Panc1 (cell line): ENCODE measurements at regions not wholly inside any gene's neighbourhood (a gene's known extent, or its start where the extent isn't known, plus 50 kb on each side); places are given as distances from the start of the nearest gene placed in this dataset.

Experiments used
- ATAC-seq: fragments of 200-7000 bp; cut with Tn5 transposase; 2 replicates; pipeline ENCODE4 v1.9.1; 2020; ENCODE audit warnings: mild to moderate bottlenecking, moderate library complexity
- BruUV-seq: library from RNA; stranded (reverse); fragments of 400-500 nt; replicated peaks from 2 replicates; lab custom pipeline; 2021; lab: Mats Ljungman, UMichigan
- CTCF ChIA-PET: fragments of 300-600 bp; sonication (Branson Sonifier 250); formaldehyde crosslinking; loops from one replicate; lab custom pipeline; 2022; ENCODE audit warnings: antibody characterized with exemption; lab: Charles Lee
- POLR2A ChIA-PET: fragments of 300-600 bp; sonication (Branson Sonifier 250); formaldehyde crosslinking; loops from one replicate; lab custom pipeline; 2022; ENCODE audit warnings: antibody characterized with exemption; lab: Charles Lee
- DNase-seq: peaks from one replicate; pipeline ENCODE4 v3.0.0-alpha.2; 2010; ENCODE audit warnings: low read depth, low spot score
- H3K27ac ChIP-seq: 2 replicates; pipeline ENCODE4 v1.5.1; 2011; ENCODE audit warnings: mild to moderate bottlenecking, low read length, inconsistent platforms
- H3K27me3 ChIP-seq: fragments of 200-500 bp; sonication (Bioruptor generic); 2 replicates; pipeline ENCODE4 v1.6.0; 2014; ENCODE audit warnings: low read length, inconsistent platforms; ENCODE audit not compliant: control insufficient read depth, insufficient read depth
- H3K36me3 ChIP-seq: fragments of 200-500 bp; sonication (Bioruptor generic); 2 replicates; pipeline ENCODE4 v1.5.1; 2014; ENCODE audit warnings: inconsistent platforms, mild to moderate bottlenecking, low read length, moderate library complexity; ENCODE audit not compliant: control insufficient read depth, insufficient read depth
- H3K4me1 ChIP-seq: 2 replicates; pipeline ENCODE4 v1.5.1; 2011; ENCODE audit warnings: inconsistent platforms, mild to moderate bottlenecking, low read length, moderate library complexity; ENCODE audit not compliant: control insufficient read depth, insufficient read depth
- H3K4me3 ChIP-seq, 2 experiments: 2 replicates each; pipeline ENCODE4 v1.5.1; 2011 to 2012; ENCODE audit warnings: low read depth in 2 of 2, low read length in 2 of 2, mild to moderate bottlenecking in 2 of 2, inconsistent platforms in 1 of 2, moderate library complexity in 1 of 2
- H3K9me3 ChIP-seq: fragments of 200-500 bp; sonication (Bioruptor generic); 2 replicates; pipeline ENCODE4 v1.5.1; 2014; ENCODE audit warnings: low read depth, mild to moderate bottlenecking, inconsistent platforms, low read length, moderate library complexity; ENCODE audit not compliant: control insufficient read depth, insufficient read depth
- CTCF ChIP-seq: fragments of 450-650 bp; IDR thresholded peaks from 2 replicates; pipeline ENCODE4 v1.5.1; 2017; ENCODE audit warnings: mild to moderate bottlenecking
- POLR2AphosphoS5 ChIP-seq: IDR thresholded peaks from 2 replicates; pipeline ENCODE4 v1.6.1; 2012; ENCODE audit warnings: mild to moderate bottlenecking, low read depth, low read length, moderate library complexity
- REST ChIP-seq, 2 experiments: IDR thresholded peaks; 2 replicates each; pipeline ENCODE4 v1.6.1; 2011 to 2012; ENCODE audit warnings: low read depth in 2 of 2, control low read depth in 1 of 2, low read length in 1 of 2, mild to moderate bottlenecking in 1 of 2, moderate library complexity in 1 of 2; ENCODE audit not compliant: insufficient read depth in 1 of 2
- SIN3A ChIP-seq: IDR thresholded peaks from 2 replicates; pipeline ENCODE4 v1.6.1; 2012; ENCODE audit warnings: low read depth, mild to moderate bottlenecking, low read length, moderate library complexity, borderline replicate concordance; ENCODE audit not compliant: insufficient read depth
- TCF7L2 ChIP-seq: IDR thresholded peaks from 2 replicates; pipeline ENCODE4 v1.6.1; 2011; ENCODE audit warnings: mild to moderate bottlenecking, low read depth, low read length, inconsistent platforms
- in situ Hi-C: cut with HindIII; loops from 2 replicates; pipeline ENCODE4 v1.10.0; 2016; ENCODE audit warnings: low sequenced_read_pairs, low pct_unique_long_range_greater_than_20kb
- intact Hi-C: fragments of 100-400 bp; cut with micrococcal nuclease; formaldehyde crosslinking; loops from one replicate; pipeline ENCODE4 v1.10.0; 2022; ENCODE audit not compliant: unreplicated experiment

GRCh38 chr7:25557930-25558329 is 329.6 kb upstream of the NPVF start:
- POLR2A ChIA-PET, result no interaction called here

GRCh38 chr7:25558605-25559004 is 330.3 kb upstream of the NPVF start:
- intact Hi-C loops, result no loop called here
- Histone ChIP-seq H3K36me3 (no peaks in the 10 kb centered on the region), H3K27me3 (peaks cover 16% of the 10 kb centered on the region; the same call in 1 of the 2 replicates), H3K4me1 (no peaks in the 10 kb centered on the region), H3K27ac (no peak overlapping the region), H3K9me3 (no peaks in the 10 kb centered on the region), H3K4me3 (no peak overlapping the region)
- BruUV-seq, result no TSS peak
- no peak for ATAC-seq
- no peak for DNase-seq
- TF ChIP-seq SIN3A (no peak), TCF7L2 (no peak), POLR2AphosphoS5 (no peak), REST (IDR thresholded peaks at IDR 0.05; ENCODE audit: insufficient read depth in 1 of 2, low read depth in 2 of 2, low read length in 1 of 2) (no peak), CTCF (no peak)
- in situ Hi-C loops, result no loop called here
- POLR2A ChIA-PET, result no interaction called here
- CTCF ChIA-PET, result no interaction called here

More at GRCh38 chr7:25557930-25558329, 329.6 kb upstream of the NPVF start:
- H3K27me3 ChIP-seq, result peaks cover 16% of the 10 kb centered on the region; the same call in 1 of the 2 replicates
- ATAC-seq (no peak), DNase-seq (no peak)
- intact Hi-C loops (no loop called here), in situ Hi-C loops (no loop called here)
- no peaks in the 10 kb centered on the region for H3K36me3 ChIP-seq
- no peaks in the 10 kb centered on the region for H3K4me1 ChIP-seq
- BruUV-seq, result no TSS peak
- no peak overlapping the region for H3K4me3 ChIP-seq
- CTCF ChIA-PET, result no interaction called here
- H3K9me3 ChIP-seq, result no peaks in the 10 kb centered on the region
- no peak overlapping the region for H3K27ac ChIP-seq
- TF ChIP-seq CTCF, result no peak
- no peak for TF ChIP-seq POLR2AphosphoS5
- TF ChIP-seq TCF7L2, result no peak
- TF ChIP-seq SIN3A, result no peak
- no peak for TF ChIP-seq REST (IDR thresholded peaks at IDR 0.05; ENCODE audit: insufficient read depth in 1 of 2, low read depth in 2 of 2, low read length in 1 of 2)
